C4-2B (cell line): ENCODE measurements at regions not wholly inside any gene's neighbourhood (a gene's known extent, or its start where the extent isn't known, plus 50 kb on each side); places are given as distances from the start of the nearest gene placed in this dataset.

Source experiments
- ZFX ChIP-seq: fragments of 450-650 bp; IDR thresholded peaks from 2 replicates; pipeline ENCODE4 v1.6.1; 2017
- TF ChIP-seq, protein P1 (sequence below): fragments of 450-650 bp; conservative IDR thresholded peaks from 2 replicates; pipeline ENCODE4 v1.5.1; 2017; ENCODE audit warnings: mild to moderate bottlenecking

DNA sequence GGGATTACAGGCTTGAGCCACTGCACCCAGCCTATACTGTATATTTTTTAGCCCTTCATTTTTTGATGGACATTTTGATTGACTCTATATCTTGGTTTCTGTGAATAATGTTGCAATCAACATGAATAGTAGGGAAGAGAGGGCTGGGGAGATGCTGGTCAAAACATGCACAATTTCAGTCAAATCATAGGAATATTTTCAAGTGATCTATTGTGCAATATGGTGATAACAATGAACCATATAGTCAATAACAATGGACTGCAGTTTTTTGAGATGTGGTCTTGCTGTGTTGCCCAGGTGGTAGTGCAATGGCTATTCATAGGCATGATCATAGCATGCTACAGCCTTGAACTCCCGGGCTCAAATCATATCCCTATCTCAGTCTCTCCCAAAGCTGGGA lies 264.7 kb upstream of the TMEFF2 start:
- TF ChIP-seq, protein P1, sequence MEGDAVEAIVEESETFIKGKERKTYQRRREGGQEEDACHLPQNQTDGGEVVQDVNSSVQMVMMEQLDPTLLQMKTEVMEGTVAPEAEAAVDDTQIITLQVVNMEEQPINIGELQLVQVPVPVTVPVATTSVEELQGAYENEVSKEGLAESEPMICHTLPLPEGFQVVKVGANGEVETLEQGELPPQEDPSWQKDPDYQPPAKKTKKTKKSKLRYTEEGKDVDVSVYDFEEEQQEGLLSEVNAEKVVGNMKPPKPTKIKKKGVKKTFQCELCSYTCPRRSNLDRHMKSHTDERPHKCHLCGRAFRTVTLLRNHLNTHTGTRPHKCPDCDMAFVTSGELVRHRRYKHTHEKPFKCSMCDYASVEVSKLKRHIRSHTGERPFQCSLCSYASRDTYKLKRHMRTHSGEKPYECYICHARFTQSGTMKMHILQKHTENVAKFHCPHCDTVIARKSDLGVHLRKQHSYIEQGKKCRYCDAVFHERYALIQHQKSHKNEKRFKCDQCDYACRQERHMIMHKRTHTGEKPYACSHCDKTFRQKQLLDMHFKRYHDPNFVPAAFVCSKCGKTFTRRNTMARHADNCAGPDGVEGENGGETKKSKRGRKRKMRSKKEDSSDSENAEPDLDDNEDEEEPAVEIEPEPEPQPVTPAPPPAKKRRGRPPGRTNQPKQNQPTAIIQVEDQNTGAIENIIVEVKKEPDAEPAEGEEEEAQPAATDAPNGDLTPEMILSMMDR: no peak
- no peak for TF ChIP-seq ZFX
